ENCODE measurements at regions not wholly inside any gene's neighbourhood (a gene's known extent, or its start where the extent isn't known, plus 50 kb on each side); places are given as distances from the start of the nearest gene placed in this dataset.

DNA sequence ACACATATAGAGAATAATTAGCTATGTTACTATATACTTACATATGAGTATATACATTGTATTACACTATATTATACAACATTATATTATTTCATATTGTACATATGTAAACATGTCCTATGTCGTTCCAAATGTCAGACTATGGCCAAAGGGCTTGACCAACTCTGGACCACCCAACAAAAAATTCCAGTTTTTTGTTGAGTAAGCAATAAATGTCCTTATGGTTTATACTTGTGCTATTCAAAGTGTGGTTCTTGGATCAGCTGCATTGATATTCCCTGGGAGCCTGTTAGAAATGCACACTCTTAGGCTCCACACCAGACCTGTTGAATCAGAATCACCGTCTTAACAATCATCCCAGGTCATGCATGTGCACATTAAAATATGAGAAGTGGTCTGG is 225.4 kb upstream of the ZFP64 start:
- no TSS peak for BruUV-seq (replicated peaks)
- DNase-seq = no peak
- Histone ChIP-seq H2AFZ (ENCODE audit: low read length) (no peak overlapping the region), H3K27me3 (ENCODE audit: low read length) (0 out of 2 replicates have a peak, but pooled peaks cover 5% of the 10 kb centered on the region), H3K36me3 (ENCODE audit: low read depth, low read length) (no peaks in the 10 kb centered on the region), H3K27ac (ENCODE audit: low read length) (no peak overlapping the region), H3K4me3 (ENCODE audit: low read length) (no peak overlapping the region), H3K79me2 (ENCODE audit: low read length) (no peaks in the 10 kb centered on the region), H3K9ac (ENCODE audit: low read length) (no peak overlapping the region), H3F3A (ENCODE audit: low read length, unreplicated experiment) (no peaks in the 10 kb centered on the region), H4K20me1 (ENCODE audit: low read length) (no peaks in the 10 kb centered on the region), H3K4me1 (ENCODE audit: insufficient read depth, low read length) (no peaks in the 10 kb centered on the region), H3K9me2 (replicated peaks; ENCODE audit: low read length) (no peaks in the 10 kb centered on the region), H3K4me2 (ENCODE audit: low read length) (no peak overlapping the region), H3K9me3 (ENCODE audit: low read length) (0 out of 2 replicates have a peak, but pooled peaks cover 6% of the 10 kb centered on the region)
- CTCF ChIA-PET = no interaction called here
- intact Hi-C loops (cut with micrococcal nuclease) = no loop called here
- POLR2A ChIA-PET (ENCODE audit: unreplicated experiment) = no interaction called here
- TF ChIP-seq, protein P1, sequence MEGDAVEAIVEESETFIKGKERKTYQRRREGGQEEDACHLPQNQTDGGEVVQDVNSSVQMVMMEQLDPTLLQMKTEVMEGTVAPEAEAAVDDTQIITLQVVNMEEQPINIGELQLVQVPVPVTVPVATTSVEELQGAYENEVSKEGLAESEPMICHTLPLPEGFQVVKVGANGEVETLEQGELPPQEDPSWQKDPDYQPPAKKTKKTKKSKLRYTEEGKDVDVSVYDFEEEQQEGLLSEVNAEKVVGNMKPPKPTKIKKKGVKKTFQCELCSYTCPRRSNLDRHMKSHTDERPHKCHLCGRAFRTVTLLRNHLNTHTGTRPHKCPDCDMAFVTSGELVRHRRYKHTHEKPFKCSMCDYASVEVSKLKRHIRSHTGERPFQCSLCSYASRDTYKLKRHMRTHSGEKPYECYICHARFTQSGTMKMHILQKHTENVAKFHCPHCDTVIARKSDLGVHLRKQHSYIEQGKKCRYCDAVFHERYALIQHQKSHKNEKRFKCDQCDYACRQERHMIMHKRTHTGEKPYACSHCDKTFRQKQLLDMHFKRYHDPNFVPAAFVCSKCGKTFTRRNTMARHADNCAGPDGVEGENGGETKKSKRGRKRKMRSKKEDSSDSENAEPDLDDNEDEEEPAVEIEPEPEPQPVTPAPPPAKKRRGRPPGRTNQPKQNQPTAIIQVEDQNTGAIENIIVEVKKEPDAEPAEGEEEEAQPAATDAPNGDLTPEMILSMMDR (conservative IDR thresholded peaks at IDR 0.05; ENCODE audit: low read depth, low read length) = no peak
- TF ChIP-seq EZH2 (IDR thresholded peaks at IDR 0.05; ENCODE audit: low read length, unreplicated experiment) (no peak), EZH2phosphoT487 (IDR thresholded peaks at IDR 0.05; ENCODE audit: borderline replicate concordance, low read length) (no peak)
- no peak for ATAC-seq

DNA sequence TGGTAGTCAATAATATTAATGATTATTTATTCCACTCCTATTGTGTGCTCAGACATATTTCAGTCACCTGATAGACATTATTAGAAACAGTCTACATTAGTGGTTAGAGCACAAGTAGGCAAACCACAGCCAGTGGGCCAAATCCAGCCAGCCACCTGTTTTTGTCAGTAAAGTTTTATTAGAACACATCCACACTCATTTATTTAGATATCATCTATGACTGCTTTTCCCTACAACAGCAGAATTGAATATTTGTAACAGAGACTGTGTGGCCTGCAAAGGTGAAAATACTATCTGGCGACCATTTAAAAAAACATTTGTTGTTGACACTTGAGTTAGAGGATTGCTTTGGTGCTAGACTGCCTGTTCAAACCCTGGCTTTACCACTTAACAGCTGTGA is 220.0 kb upstream of the ZFP64 start:
- Histone ChIP-seq H4K20me1 (ENCODE audit: low read length) (no peaks in the 10 kb centered on the region), H3K4me3 (ENCODE audit: low read length) (no peak overlapping the region), H3K9me2 (replicated peaks; ENCODE audit: low read length) (no peaks in the 10 kb centered on the region), H3K79me2 (ENCODE audit: low read length) (no peaks in the 10 kb centered on the region), H3K9ac (ENCODE audit: low read length) (no peak overlapping the region), H3K27ac (ENCODE audit: low read length) (no peak overlapping the region), H3K4me1 (ENCODE audit: insufficient read depth, low read length) (no peaks in the 10 kb centered on the region), H3F3A (ENCODE audit: low read length, unreplicated experiment) (no peaks in the 10 kb centered on the region), H3K36me3 (ENCODE audit: low read depth, low read length) (no peaks in the 10 kb centered on the region), H3K4me2 (ENCODE audit: low read length) (no peak overlapping the region), H2AFZ (ENCODE audit: low read length) (no peak overlapping the region), H3K27me3 (ENCODE audit: low read length) (peaks cover 4% of the 10 kb centered on the region; the same call in 1 of the 2 replicates), H3K9me3 (ENCODE audit: low read length) (0 out of 2 replicates have a peak, but pooled peaks cover 6% of the 10 kb centered on the region)
- DNase-seq (no peak), ATAC-seq (no peak)
- intact Hi-C loops (cut with micrococcal nuclease) = no loop called here
- CTCF ChIA-PET = no interaction called here
- POLR2A ChIA-PET (ENCODE audit: unreplicated experiment) = no interaction called here
- TF ChIP-seq EZH2phosphoT487 (IDR thresholded peaks at IDR 0.05; ENCODE audit: borderline replicate concordance, low read length) (no peak), EZH2 (IDR thresholded peaks at IDR 0.05; ENCODE audit: low read length, unreplicated experiment) (no peak)
- TF ChIP-seq, protein P1 (conservative IDR thresholded peaks at IDR 0.05; ENCODE audit: low read depth, low read length) = no peak
- no TSS peak for BruUV-seq (replicated peaks)

DNA sequence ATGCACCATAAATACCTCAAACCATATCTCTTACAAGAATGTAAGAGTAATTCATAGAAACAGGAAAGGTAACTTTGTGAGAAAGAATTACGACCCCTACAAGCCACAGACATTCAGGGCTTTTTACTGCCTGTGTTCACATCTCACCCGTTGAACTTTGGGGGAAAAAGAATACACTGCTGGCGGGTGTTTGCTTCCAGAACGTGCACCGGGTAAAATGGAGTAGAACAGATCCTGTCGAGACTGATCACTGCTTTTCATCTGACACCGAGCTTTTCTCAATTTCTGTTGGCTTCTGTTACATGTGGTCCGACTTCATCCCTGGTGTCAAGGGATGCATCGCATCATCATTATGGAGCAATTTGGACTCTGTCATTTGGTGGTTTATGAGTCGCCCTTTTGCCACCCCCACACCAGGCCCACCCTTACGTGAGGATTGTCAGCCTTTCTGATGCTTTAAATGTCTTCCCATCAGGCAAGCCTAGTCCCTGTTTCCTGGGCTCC is 219.2 kb upstream of the ZFP64 start:
- no peak for ATAC-seq
- intact Hi-C loops (cut with micrococcal nuclease) = no loop called here
- BruUV-seq (replicated peaks) = no TSS peak
- ChIA-PET POLR2A (ENCODE audit: unreplicated experiment) (no interaction called here), CTCF (no interaction called here)
- Histone ChIP-seq H2AFZ (ENCODE audit: low read length) (no peak overlapping the region), H3K79me2 (ENCODE audit: low read length) (no peaks in the 10 kb centered on the region), H3F3A (ENCODE audit: low read length, unreplicated experiment) (no peaks in the 10 kb centered on the region), H3K4me3 (ENCODE audit: low read length) (no peak overlapping the region), H3K36me3 (ENCODE audit: low read depth, low read length) (no peaks in the 10 kb centered on the region), H3K27ac (ENCODE audit: low read length) (no peak overlapping the region), H3K4me2 (ENCODE audit: low read length) (no peak overlapping the region), H4K20me1 (ENCODE audit: low read length) (no peaks in the 10 kb centered on the region), H3K4me1 (ENCODE audit: insufficient read depth, low read length) (no peaks in the 10 kb centered on the region), H3K27me3 (ENCODE audit: low read length) (no peaks in the 10 kb centered on the region; the same call in 1 of the 2 replicates), H3K9me3 (ENCODE audit: low read length) (0 out of 2 replicates have a peak, but pooled peaks cover 6% of the 10 kb centered on the region), H3K9ac (ENCODE audit: low read length) (no peak overlapping the region), H3K9me2 (replicated peaks; ENCODE audit: low read length) (no peaks in the 10 kb centered on the region)
- DNase-seq = no peak
- TF ChIP-seq EZH2 (IDR thresholded peaks at IDR 0.05; ENCODE audit: low read length, unreplicated experiment) = no peak
- no peak for TF ChIP-seq EZH2phosphoT487 (IDR thresholded peaks at IDR 0.05; ENCODE audit: borderline replicate concordance, low read length)
- TF ChIP-seq, protein P1 (conservative IDR thresholded peaks at IDR 0.05; ENCODE audit: low read depth, low read length) = no peak
